Vagina (tissue), 2 donors: ENCODE measurements at regions not wholly inside any gene's neighbourhood (a gene's known extent, or its start where the extent isn't known, plus 50 kb on each side); places are given as distances from the start of the nearest gene placed in this dataset.

Experiments
- POLR2A ChIP-seq, 2 donors: fragments of 450-650 bp; IDR thresholded peaks; one replicate each; pipeline ENCODE4 v1.6.1; 2017; ENCODE audit warnings: antibody characterized with exemption in 2 of 2, mild to moderate bottlenecking in 2 of 2, moderate library complexity in 2 of 2
- POLR2AphosphoS5 ChIP-seq, 2 donors: sonication (generic); formaldehyde crosslinking; IDR thresholded peaks; one replicate each; pipeline ENCODE4 v1.9.0; 2017; ENCODE audit warnings: antibody characterized with exemption in 2 of 2, mild to moderate bottlenecking in 2 of 2, low read depth in 1 of 2; ENCODE audit not compliant: insufficient read depth in 1 of 2
- TF ChIP-seq, protein P1 (sequence below), 3 experiments: fragments of 450-650 bp in 2 of 3; fragments of 200-600 bp in 1 of 3; sonication (generic) in 1 of 3; IDR thresholded peaks; one replicate each; pipeline ENCODE4 v1.5.1; 2017 to 2019; ENCODE audit warnings: antibody characterized with exemption in 3 of 3, mild to moderate bottlenecking in 2 of 3, moderate library complexity in 2 of 3

DNA sequence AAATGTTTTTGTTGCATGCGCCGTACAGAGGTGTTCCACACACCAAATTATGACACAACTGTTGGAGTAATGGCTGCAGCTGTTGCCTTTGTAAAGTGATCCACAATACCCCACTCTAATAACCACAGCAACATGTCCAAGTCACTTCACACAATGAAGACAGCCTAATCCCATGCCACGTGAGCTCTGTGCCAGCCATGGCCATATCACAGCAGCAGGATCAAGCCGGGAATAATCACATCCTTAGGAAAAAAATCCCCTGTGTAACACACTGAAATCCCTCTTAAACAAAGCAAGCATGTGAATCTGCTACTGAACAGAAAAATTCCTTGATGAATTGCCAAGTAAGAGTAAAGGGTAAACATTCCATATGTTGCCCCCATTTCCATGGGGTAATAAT is 179.5 kb upstream of the PARD3B start:
- TF ChIP-seq, protein P1, sequence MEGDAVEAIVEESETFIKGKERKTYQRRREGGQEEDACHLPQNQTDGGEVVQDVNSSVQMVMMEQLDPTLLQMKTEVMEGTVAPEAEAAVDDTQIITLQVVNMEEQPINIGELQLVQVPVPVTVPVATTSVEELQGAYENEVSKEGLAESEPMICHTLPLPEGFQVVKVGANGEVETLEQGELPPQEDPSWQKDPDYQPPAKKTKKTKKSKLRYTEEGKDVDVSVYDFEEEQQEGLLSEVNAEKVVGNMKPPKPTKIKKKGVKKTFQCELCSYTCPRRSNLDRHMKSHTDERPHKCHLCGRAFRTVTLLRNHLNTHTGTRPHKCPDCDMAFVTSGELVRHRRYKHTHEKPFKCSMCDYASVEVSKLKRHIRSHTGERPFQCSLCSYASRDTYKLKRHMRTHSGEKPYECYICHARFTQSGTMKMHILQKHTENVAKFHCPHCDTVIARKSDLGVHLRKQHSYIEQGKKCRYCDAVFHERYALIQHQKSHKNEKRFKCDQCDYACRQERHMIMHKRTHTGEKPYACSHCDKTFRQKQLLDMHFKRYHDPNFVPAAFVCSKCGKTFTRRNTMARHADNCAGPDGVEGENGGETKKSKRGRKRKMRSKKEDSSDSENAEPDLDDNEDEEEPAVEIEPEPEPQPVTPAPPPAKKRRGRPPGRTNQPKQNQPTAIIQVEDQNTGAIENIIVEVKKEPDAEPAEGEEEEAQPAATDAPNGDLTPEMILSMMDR (IDR thresholded peaks at IDR 0.05): no peak
- TF ChIP-seq POLR2AphosphoS5 (IDR thresholded peaks at IDR 0.05; ENCODE audit: insufficient read depth in 1 of 2, low read depth in 1 of 2) (no peak), POLR2A (IDR thresholded peaks at IDR 0.05) (no peak)
